ENCODE measurements at regions not wholly inside any gene's neighbourhood (a gene's known extent, or its start where the extent isn't known, plus 50 kb on each side); places are given as distances from the start of the nearest gene placed in this dataset.

DNA sequence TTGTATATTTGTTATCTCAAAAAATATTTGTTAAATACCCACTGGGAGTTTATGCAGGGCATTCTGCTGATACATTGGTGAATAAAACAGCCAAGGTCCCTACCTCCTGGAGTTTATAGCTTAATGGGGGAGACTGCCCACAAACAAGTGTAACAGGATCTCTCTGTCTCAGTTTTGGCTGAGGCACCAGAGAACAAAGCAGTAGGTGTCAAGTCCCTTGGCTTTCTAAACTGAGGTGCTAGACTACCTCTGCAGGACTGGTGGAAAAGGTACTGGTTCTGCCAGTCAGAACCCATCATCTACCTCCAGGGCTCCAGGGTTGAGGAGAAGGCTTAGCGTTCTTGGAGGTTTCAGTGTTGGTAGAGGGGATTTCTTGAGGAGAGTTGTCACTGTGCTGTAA, 188.4 kb upstream of the ELL2 start:
- intact Hi-C loops (cut with micrococcal nuclease; ENCODE audit: unreplicated experiment): no loop called here
- Histone ChIP-seq H3K27me3 (ENCODE audit: control insufficient read depth, insufficient read depth, low read length) (no peaks in the 10 kb centered on the region), H3K27ac (ENCODE audit: low read length) (peak overlapping the region; percentile 59; the same call in 1 of the 2 replicates), H3K4me3 (ENCODE audit: low read depth in 2 of 2, low read length in 2 of 2) (no peak overlapping the region), H3K36me3 (ENCODE audit: control insufficient read depth, insufficient read depth, low read length) (no peaks in the 10 kb centered on the region), H3K4me1 (ENCODE audit: control insufficient read depth, insufficient read depth, low read length) (peaks cover 5% of the 10 kb centered on the region; the same call in 1 of the 2 replicates), H3K9me3 (ENCODE audit: control insufficient read depth, insufficient read depth, low read depth, low read length) (no peaks in the 10 kb centered on the region)
- in situ Hi-C loops (cut with HindIII; ENCODE audit: low pct_unique_long_range_greater_than_20kb, low sequenced_read_pairs): no loop called here
- no peak for TF ChIP-seq SIN3A (IDR thresholded peaks at IDR 0.05; ENCODE audit: borderline replicate concordance, insufficient read depth, low read depth, low read length)
- TF ChIP-seq, protein P1, sequence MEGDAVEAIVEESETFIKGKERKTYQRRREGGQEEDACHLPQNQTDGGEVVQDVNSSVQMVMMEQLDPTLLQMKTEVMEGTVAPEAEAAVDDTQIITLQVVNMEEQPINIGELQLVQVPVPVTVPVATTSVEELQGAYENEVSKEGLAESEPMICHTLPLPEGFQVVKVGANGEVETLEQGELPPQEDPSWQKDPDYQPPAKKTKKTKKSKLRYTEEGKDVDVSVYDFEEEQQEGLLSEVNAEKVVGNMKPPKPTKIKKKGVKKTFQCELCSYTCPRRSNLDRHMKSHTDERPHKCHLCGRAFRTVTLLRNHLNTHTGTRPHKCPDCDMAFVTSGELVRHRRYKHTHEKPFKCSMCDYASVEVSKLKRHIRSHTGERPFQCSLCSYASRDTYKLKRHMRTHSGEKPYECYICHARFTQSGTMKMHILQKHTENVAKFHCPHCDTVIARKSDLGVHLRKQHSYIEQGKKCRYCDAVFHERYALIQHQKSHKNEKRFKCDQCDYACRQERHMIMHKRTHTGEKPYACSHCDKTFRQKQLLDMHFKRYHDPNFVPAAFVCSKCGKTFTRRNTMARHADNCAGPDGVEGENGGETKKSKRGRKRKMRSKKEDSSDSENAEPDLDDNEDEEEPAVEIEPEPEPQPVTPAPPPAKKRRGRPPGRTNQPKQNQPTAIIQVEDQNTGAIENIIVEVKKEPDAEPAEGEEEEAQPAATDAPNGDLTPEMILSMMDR (IDR thresholded peaks at IDR 0.05): no peak
- TF ChIP-seq POLR2AphosphoS5 (IDR thresholded peaks at IDR 0.05; ENCODE audit: low read depth, low read length): no peak
- no peak for TF ChIP-seq TCF7L2 (IDR thresholded peaks at IDR 0.05; ENCODE audit: low read depth, low read length)
- TF ChIP-seq, protein P2, sequence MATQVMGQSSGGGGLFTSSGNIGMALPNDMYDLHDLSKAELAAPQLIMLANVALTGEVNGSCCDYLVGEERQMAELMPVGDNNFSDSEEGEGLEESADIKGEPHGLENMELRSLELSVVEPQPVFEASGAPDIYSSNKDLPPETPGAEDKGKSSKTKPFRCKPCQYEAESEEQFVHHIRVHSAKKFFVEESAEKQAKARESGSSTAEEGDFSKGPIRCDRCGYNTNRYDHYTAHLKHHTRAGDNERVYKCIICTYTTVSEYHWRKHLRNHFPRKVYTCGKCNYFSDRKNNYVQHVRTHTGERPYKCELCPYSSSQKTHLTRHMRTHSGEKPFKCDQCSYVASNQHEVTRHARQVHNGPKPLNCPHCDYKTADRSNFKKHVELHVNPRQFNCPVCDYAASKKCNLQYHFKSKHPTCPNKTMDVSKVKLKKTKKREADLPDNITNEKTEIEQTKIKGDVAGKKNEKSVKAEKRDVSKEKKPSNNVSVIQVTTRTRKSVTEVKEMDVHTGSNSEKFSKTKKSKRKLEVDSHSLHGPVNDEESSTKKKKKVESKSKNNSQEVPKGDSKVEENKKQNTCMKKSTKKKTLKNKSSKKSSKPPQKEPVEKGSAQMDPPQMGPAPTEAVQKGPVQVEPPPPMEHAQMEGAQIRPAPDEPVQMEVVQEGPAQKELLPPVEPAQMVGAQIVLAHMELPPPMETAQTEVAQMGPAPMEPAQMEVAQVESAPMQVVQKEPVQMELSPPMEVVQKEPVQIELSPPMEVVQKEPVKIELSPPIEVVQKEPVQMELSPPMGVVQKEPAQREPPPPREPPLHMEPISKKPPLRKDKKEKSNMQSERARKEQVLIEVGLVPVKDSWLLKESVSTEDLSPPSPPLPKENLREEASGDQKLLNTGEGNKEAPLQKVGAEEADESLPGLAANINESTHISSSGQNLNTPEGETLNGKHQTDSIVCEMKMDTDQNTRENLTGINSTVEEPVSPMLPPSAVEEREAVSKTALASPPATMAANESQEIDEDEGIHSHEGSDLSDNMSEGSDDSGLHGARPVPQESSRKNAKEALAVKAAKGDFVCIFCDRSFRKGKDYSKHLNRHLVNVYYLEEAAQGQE (IDR thresholded peaks at IDR 0.05; ENCODE audit: insufficient read depth in 1 of 2, low read depth in 2 of 2, low read length in 1 of 2): no peak
- ChIA-PET CTCF (interaction anchor here (0.7 kb wide), 1 partner anchor 183 kb away, joined by 3 read pairs; no protein-coding TSS in a partner anchor), POLR2A (no interaction called here)
- no TSS peak for BruUV-seq (replicated peaks)
- DNase-seq (ENCODE audit: low read depth, low spot score) (no peak), ATAC-seq (0 out of 2 replicates have a peak, but pooled peaks have one; percentile 29)

DNA sequence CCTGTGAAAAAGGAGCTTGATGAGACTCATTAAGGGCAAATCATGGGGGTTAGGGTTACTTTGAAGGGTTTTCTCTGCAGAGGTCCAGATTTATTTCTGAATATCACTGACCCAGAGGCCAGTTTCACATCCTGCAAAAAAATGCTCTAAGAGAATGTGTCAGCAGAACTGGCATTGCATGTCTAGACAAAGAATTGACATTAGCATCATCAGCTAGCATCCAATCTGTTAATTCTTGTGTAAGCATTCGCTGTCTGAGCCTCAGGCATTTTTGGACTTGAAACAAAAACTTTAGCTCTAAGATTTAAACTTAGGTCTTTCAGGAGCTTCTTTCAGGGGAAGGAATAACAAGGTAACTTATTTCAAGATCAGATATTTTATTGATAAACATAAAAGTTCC, 187.9 kb upstream of the ELL2 start:
- Histone ChIP-seq H3K36me3 (ENCODE audit: control insufficient read depth, insufficient read depth, low read length) (no peaks in the 10 kb centered on the region), H3K4me3 (ENCODE audit: low read depth in 2 of 2, low read length in 2 of 2) (no peak overlapping the region), H3K27ac (ENCODE audit: low read length) (peak overlapping the region; percentile 44; the same call in 1 of the 2 replicates), H3K27me3 (ENCODE audit: control insufficient read depth, insufficient read depth, low read length) (no peaks in the 10 kb centered on the region), H3K4me1 (ENCODE audit: control insufficient read depth, insufficient read depth, low read length) (peaks cover 5% of the 10 kb centered on the region; the same call in 1 of the 2 replicates), H3K9me3 (ENCODE audit: control insufficient read depth, insufficient read depth, low read depth, low read length) (no peaks in the 10 kb centered on the region)
- in situ Hi-C loops (cut with HindIII; ENCODE audit: low pct_unique_long_range_greater_than_20kb, low sequenced_read_pairs): no loop called here
- TF ChIP-seq POLR2AphosphoS5 (IDR thresholded peaks at IDR 0.05; ENCODE audit: low read depth, low read length) (no peak), SIN3A (IDR thresholded peaks at IDR 0.05; ENCODE audit: borderline replicate concordance, insufficient read depth, low read depth, low read length) (no peak)
- TF ChIP-seq, protein P1 (IDR thresholded peaks at IDR 0.05): no peak
- POLR2A ChIA-PET: no interaction called here
- ATAC-seq (no peak), DNase-seq (ENCODE audit: low read depth, low spot score) (no peak)
- no TSS peak for BruUV-seq (replicated peaks)
- CTCF ChIA-PET: interaction anchor here (0.7 kb wide), 1 partner anchor 184 kb away, joined by 3 read pairs; no protein-coding TSS in a partner anchor
- intact Hi-C loops (cut with micrococcal nuclease; ENCODE audit: unreplicated experiment): no loop called here
